HG03520 (cell line): ENCODE measurements at regions not wholly inside any gene's neighbourhood (a gene's known extent, or its start where the extent isn't known, plus 50 kb on each side); places are given as distances from the start of the nearest gene placed in this dataset.

Experiments used
- ATAC-seq: cut with Tn5 transposase; IDR thresholded peaks from one replicate; pipeline ENCODE4 v1.9.1; 2021; ENCODE audit warnings: mild to moderate bottlenecking, moderate library complexity; ENCODE audit not compliant: unreplicated experiment

GRCh38 chr5:6274846-6275543, 103.4 kb downstream of the MED10 start:
- no peak for ATAC-seq

- no peak for ATAC-seq
These were observed 104.6 kb downstream of the MED10 start for GRCh38 chr5:6273749-6274148.

- ATAC-seq, result peak; percentile 76
These were observed 105.1 kb downstream of the MED10 start for GRCh38 chr5:6273090-6273735.

GRCh38 chr5:6269925-6270324, 108.4 kb downstream of the MED10 start:
- ATAC-seq, result no peak

- no peak for ATAC-seq
These were observed 111.6 kb downstream of the MED10 start for GRCh38 chr5:6266671-6267197.

- no peak for ATAC-seq
These were observed 114.0 kb downstream of the MED10 start for GRCh38 chr5:6264394-6264793.

- no peak for ATAC-seq
These were observed 115.5 kb downstream of the MED10 start for GRCh38 chr5:6262651-6263363.

GRCh38 chr5:6261668-6262067, 116.7 kb downstream of the MED10 start:
- no peak for ATAC-seq

- no peak for ATAC-seq
These were observed 117.1 kb downstream of the MED10 start for GRCh38 chr5:6261256-6261655.

- no peak for ATAC-seq
These were observed 117.5 kb downstream of the MED10 start for GRCh38 chr5:6260846-6261245.

- no peak for ATAC-seq
These were observed 121.4 kb downstream of the MED10 start for GRCh38 chr5:6256901-6257300.

GRCh38 chr5:6255956-6256355, 122.4 kb downstream of the MED10 start:
- no peak for ATAC-seq

- no peak for ATAC-seq
These were observed 124.5 kb downstream of the MED10 start for GRCh38 chr5:6253846-6254245.

GRCh38 chr5:6253281-6253680, 125.1 kb downstream of the MED10 start:
- no peak for ATAC-seq

GRCh38 chr5:6252581-6252980, 125.8 kb downstream of the MED10 start:
- no peak for ATAC-seq

GRCh38 chr5:6251565-6252102, 126.7 kb downstream of the MED10 start:
- no peak for ATAC-seq

GRCh38 chr5:6250121-6250520, 128.2 kb downstream of the MED10 start:
- no peak for ATAC-seq

- ATAC-seq, result no peak
These were observed 130.2 kb downstream of the MED10 start for GRCh38 chr5:6248132-6248531.

GRCh38 chr5:6246820-6247437, 131.4 kb downstream of the MED10 start:
- peak; percentile 46 for ATAC-seq

GRCh38 chr5:6244339-6244714, 134.0 kb downstream of the MED10 start:
- ATAC-seq, result no peak

- no peak for ATAC-seq
These were observed 134.5 kb downstream of the MED10 start for GRCh38 chr5:6243706-6244338.
